Right lobe of liver (tissue), 6 donors: ENCODE measurements at regions not wholly inside any gene's neighbourhood (a gene's known extent, or its start where the extent isn't known, plus 50 kb on each side); places are given as distances from the start of the nearest gene placed in this dataset.

Experiments used
- ATAC-seq, 4 donors: fragments of 200-7000 bp; cut with Tn5 transposase; one replicate each; pipeline ENCODE4 v1.9.1; 2020; ENCODE audit warnings: mild to moderate bottlenecking in 4 of 4, moderate library complexity in 4 of 4
- DNase-seq, 3 donors: peaks; one replicate each; pipeline ENCODE4 v3.0.0-alpha.2; 2020
- H3K27ac ChIP-seq, 3 donors: fragments of 200-600 bp; one replicate each; pipeline ENCODE4 v1.8.0; 2022
- H3K27me3 ChIP-seq, 2 donors: fragments of 200-600 bp; one replicate each; pipeline ENCODE4 v1.8.0; 2022
- H3K36me3 ChIP-seq, 4 donors: fragments of 200-600 bp; sonication (generic) in 1 of 4; one replicate each; pipeline versions ENCODE4 v1.5.1 to v1.8.0; 2017 to 2022; ENCODE audit warnings: control low read depth in 1 of 4
- H3K4me1 ChIP-seq, 4 donors: fragments of 200-600 bp; sonication (generic) in 1 of 4; one replicate each; pipeline versions ENCODE4 v1.5.1 to v1.8.0; 2017 to 2022; ENCODE audit warnings: control low read depth in 1 of 4
- H3K4me3 ChIP-seq, 3 donors: fragments of 200-600 bp; one replicate each; pipeline ENCODE4 v1.8.0; 2022
- H3K9me3 ChIP-seq, 4 donors: fragments of 200-600 bp; sonication (generic) in 1 of 4; one replicate each; pipeline versions ENCODE4 v1.5.1 to v1.8.0; 2017 to 2022; ENCODE audit warnings: control low read depth in 1 of 4
- CTCF ChIP-seq, 4 donors: fragments of 200-600 bp in 3 of 4; fragments of 450-650 bp in 1 of 4; IDR thresholded peaks; one replicate each; pipeline versions ENCODE4 v1.5.1 to v1.8.0; 2016 to 2022; ENCODE audit warnings: antibody characterized with exemption in 4 of 4, mild to moderate bottlenecking in 2 of 4
- POLR2A ChIP-seq: fragments of 450-650 bp; IDR thresholded peaks from one replicate; pipeline ENCODE4 v1.6.1; 2017; ENCODE audit warnings: antibody characterized with exemption, mild to moderate bottlenecking
- WGBS: methylation state at CpG from one replicate; pipeline ENCODE4 v1.1.6; 2018; ENCODE audit warnings: low coverage, low lambda C conversion rate; ENCODE audit not compliant: insufficient coverage; ENCODE audit errors: missing lambda C conversion rate; 5-methylcytosine and 5-hydroxymethylcytosine counted together
- intact Hi-C, 2 donors: fragments of 100-400 bp; cut with DNase I; formaldehyde crosslinking; loops; one replicate each; pipeline versions ENCODE4 v1.11.2 to v1.14.1; 2022
- donor health status: DM: no; HTN: yes; CAD: no.
- donor health status: DM: no; HTN: no; CAD: no.
- donor health status: DM: no; HTN: no; CAD: no.
- donor health status: DM: no; HTN: yes; CAD: no.
- donor health status: DM: no; HTN: yes; CAD: no.

GRCh38 chr11:116428638-116428975 lies 344.2 kb downstream of the BUD13 start:
- Histone ChIP-seq H3K36me3 (no peaks in the 10 kb centered on the region), H3K4me1 (no peaks in the 10 kb centered on the region), H3K4me3 (no peak overlapping the region), H3K27me3 (no peaks in the 10 kb centered on the region), H3K9me3 (no peaks in the 10 kb centered on the region), H3K27ac (no peak overlapping the region)
- DNase-seq (no peak), ATAC-seq (no peak)
- TF ChIP-seq POLR2A (no peak), CTCF (IDR thresholded peaks at IDR 0.05) (no peak)
- WGBS: 77% methylated on average over 3 of the region's 6 CpGs
- intact Hi-C loops: no loop called here

GRCh38 chr11:116427903-116428637 lies 344.7 kb downstream of the BUD13 start:
- DNase-seq (no peak), ATAC-seq (peak in 3 of 4 donors; percentile 34 to 62 (median 62))
- no peaks in the 10 kb centered on the region for H3K27me3 ChIP-seq
- no peaks in the 10 kb centered on the region for H3K4me1 ChIP-seq
- no peak for TF ChIP-seq CTCF (IDR thresholded peaks at IDR 0.05)
- no peak for TF ChIP-seq POLR2A
- intact Hi-C loops: no loop called here
- H3K9me3 ChIP-seq: no peaks in the 10 kb centered on the region
- WGBS: 31% methylated on average over 10 of the region's 11 CpGs
- H3K36me3 ChIP-seq: no peaks in the 10 kb centered on the region
- H3K27ac ChIP-seq: no peak overlapping the region
- H3K4me3 ChIP-seq: no peak overlapping the region

GRCh38 chr11:116427337-116427902 lies 345.4 kb downstream of the BUD13 start:
- H3K4me3 ChIP-seq: no peak overlapping the region
- H3K27ac ChIP-seq: no peak overlapping the region
- DNase-seq: no peak
- ATAC-seq: peak in 1 of 4 donors; percentile 6
- WGBS: 11% methylated on average over 3 of the region's 3 CpGs
- no peaks in the 10 kb centered on the region for H3K4me1 ChIP-seq
- H3K36me3 ChIP-seq: no peaks in the 10 kb centered on the region
- H3K27me3 ChIP-seq: no peaks in the 10 kb centered on the region
- H3K9me3 ChIP-seq: no peaks in the 10 kb centered on the region
- intact Hi-C loops: no loop called here
- TF ChIP-seq CTCF (IDR thresholded peaks at IDR 0.05) (no peak), POLR2A (no peak)

GRCh38 chr11:116426761-116427160 lies 346.0 kb downstream of the BUD13 start:
- H3K9me3 ChIP-seq: no peaks in the 10 kb centered on the region
- H3K4me1 ChIP-seq: no peaks in the 10 kb centered on the region
- 23% methylated on average over 1 of the region's 1 CpG for WGBS
- intact Hi-C loops: no loop called here
- DNase-seq (no peak), ATAC-seq (no peak)
- no peaks in the 10 kb centered on the region for H3K36me3 ChIP-seq
- no peaks in the 10 kb centered on the region for H3K27me3 ChIP-seq
- TF ChIP-seq CTCF (IDR thresholded peaks at IDR 0.05) (no peak), POLR2A (no peak)
- H3K27ac ChIP-seq: no peak overlapping the region
- no peak overlapping the region for H3K4me3 ChIP-seq
